Ovary (tissue), 7 donors: ENCODE measurements at regions not wholly inside any gene's neighbourhood (a gene's known extent, or its start where the extent isn't known, plus 50 kb on each side); places are given as distances from the start of the nearest gene placed in this dataset.

Experiments used
- DNase-seq, 5 donors: peaks; one replicate each; pipeline ENCODE4 v3.0.0-alpha.2; 2019 to 2020
- H3K27ac ChIP-seq, 2 donors: fragments of 200-600 bp; one replicate each; pipeline versions ENCODE4 v1.5.1 to v1.8.0; 2019 to 2022
- H3K27me3 ChIP-seq: fragments of 200-600 bp; one replicate; pipeline ENCODE4 v1.8.0; 2022
- H3K36me3 ChIP-seq: fragments of 200-600 bp; sonication (generic); one replicate; pipeline ENCODE4 v1.5.1; 2019
- H3K4me1 ChIP-seq: one replicate; pipeline ENCODE4 v1.8.1; 2013; ENCODE audit warnings: mild to moderate bottlenecking, moderate library complexity; ENCODE audit not compliant: insufficient read depth
- H3K4me3 ChIP-seq: fragments of 200-600 bp; sonication (generic); one replicate; pipeline ENCODE4 v1.5.1; 2017
- H3K9me3 ChIP-seq, 2 donors: fragments of 200-600 bp in 1 of 2; sonication (generic) in 1 of 2; one replicate each; pipeline versions ENCODE4 v1.5.1 to v1.8.1; 2013 to 2019; ENCODE audit warnings: mild to moderate bottlenecking in 1 of 2, moderate library complexity in 1 of 2
- CTCF ChIP-seq, 3 donors: fragments of 450-650 bp in 2 of 3; fragments of 200-600 bp in 1 of 3; IDR thresholded peaks; one replicate each; pipeline versions ENCODE4 v1.5.1 to v1.8.0; 2016 to 2022; ENCODE audit warnings: antibody characterized with exemption in 3 of 3, mild to moderate bottlenecking in 1 of 3
- EP300 ChIP-seq: sonication (generic); formaldehyde crosslinking; IDR thresholded peaks from one replicate; pipeline ENCODE4 v1.6.1; 2017; ENCODE audit warnings: antibody characterized with exemption
- POLR2A ChIP-seq: fragments of 450-650 bp; IDR thresholded peaks from one replicate; pipeline ENCODE4 v1.6.1; 2017; ENCODE audit warnings: antibody characterized with exemption, mild to moderate bottlenecking, moderate library complexity
- WGBS, 3 donors: extraction: QIAGEN DNeasy Blood & Tissue Kit in 1 of 3; methylation state at CpG; one replicate each; pipeline versions ENCODE4 v1.1.5 to v1.1.7; 2013 to 2017; 5-methylcytosine and 5-hydroxymethylcytosine counted together
- intact Hi-C, 4 donors: fragments of 100-400 bp; cut with DNase I; formaldehyde crosslinking; loops; one replicate each; pipeline versions ENCODE4 v1.11.0 to v1.15.1; 2022 to 2023
- donor health status: DM: no; HTN: no; CAD: no; lungs with moderate emphysema.
- donor health status: DM: no; HTN: no; CAD: no.
- donor health status: Bipolar disorder and iron deficiency.
- donor health status: DM: no; HTN: no; CAD: no.
- donor health status: DM: yes; HTN: yes; CAD: no.

- no peaks in the 10 kb centered on the region for H3K4me1 ChIP-seq
- no peaks in the 10 kb centered on the region for H3K27me3 ChIP-seq
- TF ChIP-seq EP300 (no peak), POLR2A (no peak), CTCF (IDR thresholded peaks at IDR 0.05) (no peak)
- intact Hi-C loops: no loop called here
- DNase-seq: no peak
- no peak overlapping the region for H3K27ac ChIP-seq
- no peaks in the 10 kb centered on the region for H3K36me3 ChIP-seq
- H3K4me3 ChIP-seq: no peak overlapping the region
- 82 to 89% (median 86%) methylated on average over 2 of the region's 2 CpGs for WGBS, 3 donors
- no peaks in the 10 kb centered on the region for H3K9me3 ChIP-seq
Observed at GRCh38 chr11:29210426-29210825, 806.4 kb downstream of the KCNA4 start.

GRCh38 chr11:29208117-29208516 is 808.7 kb downstream of the KCNA4 start:
- 50 to 64% (median 58%) methylated on average over 2 of the region's 2 CpGs for WGBS, 3 donors
- TF ChIP-seq POLR2A: no peak
- TF ChIP-seq CTCF (IDR thresholded peaks at IDR 0.05): no peak
- no peak for TF ChIP-seq EP300
- Histone ChIP-seq H3K27ac (no peak overlapping the region), H3K36me3 (no peaks in the 10 kb centered on the region), H3K4me3 (no peak overlapping the region), H3K9me3 (no peaks in the 10 kb centered on the region), H3K4me1 (no peaks in the 10 kb centered on the region), H3K27me3 (no peaks in the 10 kb centered on the region)
- no peak for DNase-seq
- intact Hi-C loops: no loop called here

GRCh38 chr11:29200791-29201562 is 815.9 kb downstream of the KCNA4 start:
- Histone ChIP-seq H3K27me3 (no peaks in the 10 kb centered on the region), H3K36me3 (no peaks in the 10 kb centered on the region), H3K4me3 (no peak overlapping the region), H3K9me3 (no peaks in the 10 kb centered on the region), H3K4me1 (no peaks in the 10 kb centered on the region), H3K27ac (no peak overlapping the region)
- intact Hi-C loops: no loop called here
- TF ChIP-seq CTCF (IDR thresholded peaks at IDR 0.05) (no peak), EP300 (no peak), POLR2A (no peak)
- WGBS, 3 donors: 58 to 67% (median 62%) methylated on average over 11 of the region's 11 CpGs
- DNase-seq: no peak

- H3K4me1 ChIP-seq: no peaks in the 10 kb centered on the region
- TF ChIP-seq CTCF (IDR thresholded peaks at IDR 0.05) (no peak), POLR2A (no peak), EP300 (no peak)
- intact Hi-C loops: no loop called here
- H3K4me3 ChIP-seq: no peak overlapping the region
- no peak for DNase-seq
- no peaks in the 10 kb centered on the region for H3K36me3 ChIP-seq
- no peaks in the 10 kb centered on the region for H3K9me3 ChIP-seq
- H3K27me3 ChIP-seq: no peaks in the 10 kb centered on the region
- no peak overlapping the region for H3K27ac ChIP-seq
Observed at GRCh38 chr11:29190313-29190712, 826.5 kb downstream of the KCNA4 start.
